GM23338 (cell line): ENCODE measurements at regions not wholly inside any gene's neighbourhood (a gene's known extent, or its start where the extent isn't known, plus 50 kb on each side); places are given as distances from the start of the nearest gene placed in this dataset.

Experiments used
- ATAC-seq: fragments of 200-7000 bp; cut with Tn5 transposase; 3 replicates; pipeline ENCODE4 v1.9.1; 2020
- DNase-seq: peaks from one replicate; pipeline ENCODE4 v3.0.0-alpha.2; 2015; ENCODE audit warnings: low spot score
- H2AFZ ChIP-seq: fragments of 200-600 bp; sonication (generic); 2 replicates; pipeline ENCODE4 v1.8.0; 2016; ENCODE audit warnings: antibody characterized with exemption, mild to moderate bottlenecking, moderate library complexity
- H3F3A ChIP-seq: fragments of 200-600 bp; sonication (generic); replicated peaks from 2 replicates; pipeline ENCODE4 v1.8.0; 2017; ENCODE audit warnings: antibody characterized with exemption, mixed run types, low read depth
- H3K27ac ChIP-seq: fragments of 200-600 bp; sonication (generic); 2 replicates; pipeline ENCODE4 v1.6.1; 2016; ENCODE audit warnings: low read depth
- H3K27me3 ChIP-seq: fragments of 200-600 bp; sonication (generic); 2 replicates; pipeline ENCODE4 v1.8.0; 2016; ENCODE audit warnings: mild to moderate bottlenecking, mixed run types, moderate library complexity; ENCODE audit not compliant: insufficient read depth
- H3K36me3 ChIP-seq: fragments of 200-600 bp; sonication (generic); 2 replicates; pipeline ENCODE4 v1.8.0; 2016; ENCODE audit warnings: mild to moderate bottlenecking; ENCODE audit not compliant: insufficient read depth
- H3K4me1 ChIP-seq: fragments of 200-600 bp; sonication (generic); 2 replicates; pipeline ENCODE4 v1.8.0; 2016; ENCODE audit warnings: mild to moderate bottlenecking, moderate library complexity; ENCODE audit not compliant: insufficient read depth
- H3K4me2 ChIP-seq: fragments of 200-600 bp; sonication (generic); 2 replicates; pipeline ENCODE4 v1.7.1; 2017; ENCODE audit warnings: mixed run types
- H3K4me3 ChIP-seq: fragments of 200-600 bp; sonication (generic); 2 replicates; pipeline ENCODE4 v1.6.1; 2016; ENCODE audit warnings: mixed run types
- H3K79me2 ChIP-seq: fragments of 200-600 bp; sonication (generic); replicated peaks from 2 replicates; pipeline ENCODE4 v1.8.0; 2017; ENCODE audit warnings: mild to moderate bottlenecking; ENCODE audit not compliant: insufficient read depth
- H3K9me2 ChIP-seq: fragments of 200-600 bp; sonication (generic); 2 replicates; pipeline ENCODE4 v1.8.0; 2017; ENCODE audit not compliant: insufficient read depth
- H4K20me1 ChIP-seq: fragments of 200-600 bp; sonication (generic); replicated peaks from 2 replicates; pipeline ENCODE4 v1.8.0; 2017; ENCODE audit warnings: mild to moderate bottlenecking; ENCODE audit not compliant: insufficient read depth
- H3K27ac Mint-ChIP-seq: 2 replicates; pipeline ENCODE4 v1.8.0; 2020; ENCODE audit warnings: inconsistent platforms, mild to moderate bottlenecking, moderate library complexity, mixed read lengths
- H3K27me3 Mint-ChIP-seq: 3 replicates; pipeline ENCODE4 v1.8.0; 2022; ENCODE audit warnings: low read depth, mild to moderate bottlenecking, moderate library complexity, mixed read lengths, inconsistent platforms; ENCODE audit not compliant: insufficient read depth, poor library complexity
- H3K36me3 Mint-ChIP-seq: 3 replicates; pipeline ENCODE4 v1.8.0; 2021; ENCODE audit warnings: low read depth, mild to moderate bottlenecking, inconsistent platforms, moderate library complexity, mixed read lengths
- H3K4me1 Mint-ChIP-seq: 3 replicates; pipeline ENCODE4 v1.8.0; 2020; ENCODE audit warnings: mild to moderate bottlenecking, inconsistent platforms, mixed read lengths
- H3K4me3 Mint-ChIP-seq: 3 replicates; pipeline ENCODE4 v1.8.0; 2021; ENCODE audit warnings: moderate library complexity, mild to moderate bottlenecking, inconsistent platforms, mixed read lengths
- H3K9me3 Mint-ChIP-seq: 3 replicates; pipeline ENCODE4 v1.8.0; 2020; ENCODE audit warnings: moderate library complexity, mild to moderate bottlenecking, inconsistent platforms, mixed read lengths
- EZH2 ChIP-seq: fragments of 200-600 bp; sonication (generic); IDR thresholded peaks from one replicate; pipeline ENCODE4 v1.8.0; 2017; ENCODE audit warnings: antibody characterized with exemption, mild to moderate bottlenecking, low read depth; ENCODE audit not compliant: unreplicated experiment
- POLR2AphosphoS5 ChIP-seq: IDR thresholded peaks from 2 replicates; pipeline ENCODE4 v1.6.1; 2016; ENCODE audit warnings: antibody characterized with exemption, low read depth
- ZNF331 ChIP-seq: fragments of 250-450 bp; sonication (Bioruptor Pico); IDR thresholded peaks from 2 replicates; pipeline ENCODE4 v1.5.0; 2020; ENCODE audit warnings: low read depth, mild to moderate bottlenecking, moderate library complexity
- TF ChIP-seq, protein P1 (sequence below): IDR thresholded peaks from one replicate; pipeline ENCODE4 v1.6.1; 2018; ENCODE audit warnings: antibody characterized with exemption; ENCODE audit not compliant: unreplicated experiment

DNA sequence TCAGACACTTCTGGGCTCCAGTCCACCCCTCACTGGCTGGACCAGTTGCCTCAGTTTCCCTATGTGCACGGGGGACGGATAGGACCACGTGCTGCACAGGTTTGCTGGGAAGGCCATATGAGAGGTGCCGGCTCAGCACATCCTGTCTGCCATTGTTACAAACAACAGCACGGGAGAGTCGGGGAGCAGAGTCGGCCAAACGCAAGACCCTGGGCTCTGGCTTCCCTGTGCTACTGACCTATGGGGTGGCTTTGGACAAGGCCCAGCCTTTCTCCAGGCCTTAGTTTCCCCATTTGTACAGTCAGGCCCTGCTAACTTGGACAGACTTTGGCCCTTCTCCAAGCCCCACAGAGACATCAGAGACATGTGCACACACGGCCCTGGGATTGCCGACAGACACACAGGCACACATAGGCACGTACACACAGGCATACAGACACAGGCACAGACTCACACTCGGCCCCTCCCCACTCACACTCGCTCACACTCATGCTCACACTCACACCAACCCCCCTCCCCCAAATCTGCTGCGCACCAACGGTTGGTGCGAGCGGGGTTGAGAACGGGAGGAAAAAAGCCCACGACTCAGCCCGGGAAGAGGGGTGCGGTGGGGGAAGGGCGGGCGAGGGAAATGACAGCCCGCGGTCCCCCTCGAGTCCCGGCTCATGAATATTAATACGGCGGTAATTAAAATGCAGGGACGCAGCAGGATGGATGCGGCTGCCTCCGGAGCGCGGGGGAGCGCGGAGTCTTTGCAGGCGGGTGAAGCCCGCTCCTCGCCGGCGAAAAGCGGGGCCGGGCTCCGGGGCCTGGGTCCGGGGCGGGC, 133.0 kb downstream of the C9orf50 start:
- no peaks in the 10 kb centered on the region; the same call in 2 of the 3 replicates for H3K9me3 Mint-ChIP-seq
- H3K36me3 Mint-ChIP-seq, result no peaks in the 10 kb centered on the region; the same call in 2 of the 3 replicates
- peak; percentile 11 for ATAC-seq
- peak; percentile 57 for DNase-seq
- Histone ChIP-seq H3K27ac (no peak overlapping the region), H3K27me3 (peaks cover 84% of the 10 kb centered on the region), H3K79me2 (no peaks in the 10 kb centered on the region), H3K9me2 (no peaks in the 10 kb centered on the region), H3K36me3 (no peaks in the 10 kb centered on the region), H3K4me2 (peak overlapping the region; percentile 89), H3K4me3 (peak overlapping the region; percentile 61), H4K20me1 (no peaks in the 10 kb centered on the region; the same call in 1 of the 2 replicates), H3F3A (0 out of 2 replicates have a peak, but pooled peaks cover 12% of the 10 kb centered on the region), H2AFZ (peak overlapping the region; percentile 76), H3K4me1 (peaks cover 21% of the 10 kb centered on the region)
- TF ChIP-seq EZH2 (peak; percentile 56), POLR2AphosphoS5 (0 out of 2 replicates have a peak, but pooled peaks have one; percentile 11)
- TF ChIP-seq, protein P1, sequence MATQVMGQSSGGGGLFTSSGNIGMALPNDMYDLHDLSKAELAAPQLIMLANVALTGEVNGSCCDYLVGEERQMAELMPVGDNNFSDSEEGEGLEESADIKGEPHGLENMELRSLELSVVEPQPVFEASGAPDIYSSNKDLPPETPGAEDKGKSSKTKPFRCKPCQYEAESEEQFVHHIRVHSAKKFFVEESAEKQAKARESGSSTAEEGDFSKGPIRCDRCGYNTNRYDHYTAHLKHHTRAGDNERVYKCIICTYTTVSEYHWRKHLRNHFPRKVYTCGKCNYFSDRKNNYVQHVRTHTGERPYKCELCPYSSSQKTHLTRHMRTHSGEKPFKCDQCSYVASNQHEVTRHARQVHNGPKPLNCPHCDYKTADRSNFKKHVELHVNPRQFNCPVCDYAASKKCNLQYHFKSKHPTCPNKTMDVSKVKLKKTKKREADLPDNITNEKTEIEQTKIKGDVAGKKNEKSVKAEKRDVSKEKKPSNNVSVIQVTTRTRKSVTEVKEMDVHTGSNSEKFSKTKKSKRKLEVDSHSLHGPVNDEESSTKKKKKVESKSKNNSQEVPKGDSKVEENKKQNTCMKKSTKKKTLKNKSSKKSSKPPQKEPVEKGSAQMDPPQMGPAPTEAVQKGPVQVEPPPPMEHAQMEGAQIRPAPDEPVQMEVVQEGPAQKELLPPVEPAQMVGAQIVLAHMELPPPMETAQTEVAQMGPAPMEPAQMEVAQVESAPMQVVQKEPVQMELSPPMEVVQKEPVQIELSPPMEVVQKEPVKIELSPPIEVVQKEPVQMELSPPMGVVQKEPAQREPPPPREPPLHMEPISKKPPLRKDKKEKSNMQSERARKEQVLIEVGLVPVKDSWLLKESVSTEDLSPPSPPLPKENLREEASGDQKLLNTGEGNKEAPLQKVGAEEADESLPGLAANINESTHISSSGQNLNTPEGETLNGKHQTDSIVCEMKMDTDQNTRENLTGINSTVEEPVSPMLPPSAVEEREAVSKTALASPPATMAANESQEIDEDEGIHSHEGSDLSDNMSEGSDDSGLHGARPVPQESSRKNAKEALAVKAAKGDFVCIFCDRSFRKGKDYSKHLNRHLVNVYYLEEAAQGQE, result no peak
- peaks cover 74% of the 10 kb centered on the region for H3K27me3 Mint-ChIP-seq
- peaks cover 45% of the 10 kb centered on the region for H3K4me1 Mint-ChIP-seq
- peak overlapping the region; percentile 67 for H3K4me3 Mint-ChIP-seq
- H3K27ac Mint-ChIP-seq, result no peak overlapping the region

DNA sequence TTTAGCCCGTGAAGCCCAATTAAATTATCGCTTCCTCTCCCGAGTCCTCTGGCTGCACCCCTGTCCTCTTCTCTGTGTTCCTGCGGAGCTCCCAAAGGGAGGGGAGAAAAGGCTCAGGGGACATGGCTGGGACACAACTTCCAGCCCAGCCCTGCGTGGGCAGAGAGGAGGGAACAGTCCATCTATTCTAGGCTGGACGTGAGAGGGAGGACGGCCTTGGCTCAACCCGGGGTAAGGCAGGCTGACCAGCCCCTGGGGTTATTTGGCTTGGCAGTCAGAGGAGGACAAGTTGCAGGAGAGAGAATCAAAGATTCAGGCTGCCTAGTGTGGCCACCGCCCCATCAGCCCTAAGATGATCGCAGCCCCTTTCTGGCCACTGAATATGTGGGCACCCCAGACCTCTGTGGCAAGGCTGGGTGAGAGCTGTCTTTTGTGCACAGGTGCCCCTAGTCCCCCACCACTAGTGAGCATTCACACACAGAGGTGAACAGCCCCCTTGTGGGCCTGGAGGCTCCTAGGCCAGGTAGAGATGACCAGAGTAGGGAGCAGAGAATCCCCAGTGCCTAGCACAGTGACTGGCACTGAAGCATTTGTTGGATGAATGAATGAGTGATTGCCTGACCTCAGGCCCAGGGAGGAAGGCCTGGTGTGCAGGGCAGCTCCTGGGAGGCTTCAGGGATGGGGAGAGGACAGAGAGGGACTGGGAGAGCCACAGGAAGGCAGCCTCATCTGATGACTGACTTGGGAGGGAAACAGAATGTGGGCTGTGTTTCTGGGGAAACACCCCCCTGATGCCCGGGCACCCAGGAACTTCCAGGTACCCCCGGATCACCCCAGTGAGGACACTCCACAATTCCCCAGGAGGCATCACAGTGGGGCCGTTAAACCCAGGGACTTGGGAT, 133.9 kb downstream of the C9orf50 start:
- H3K36me3 Mint-ChIP-seq, result no peaks in the 10 kb centered on the region; the same call in 2 of the 3 replicates
- Histone ChIP-seq H3K27ac (no peak overlapping the region), H4K20me1 (no peaks in the 10 kb centered on the region; the same call in 1 of the 2 replicates), H3K4me1 (peaks cover 21% of the 10 kb centered on the region), H3F3A (0 out of 2 replicates have a peak, but pooled peaks cover 12% of the 10 kb centered on the region), H3K4me2 (no peak overlapping the region), H2AFZ (no peak overlapping the region), H3K9me2 (no peaks in the 10 kb centered on the region), H3K79me2 (no peaks in the 10 kb centered on the region), H3K4me3 (no peak overlapping the region; the same call in 1 of the 2 replicates), H3K36me3 (no peaks in the 10 kb centered on the region), H3K27me3 (peaks cover 92% of the 10 kb centered on the region)
- TF ChIP-seq ZNF331 (CRISPR knock-in tag), result no peak
- TF ChIP-seq, protein P1, result no peak
- TF ChIP-seq EZH2, result peak; percentile 45
- peak overlapping the region; percentile 46; the same call in 2 of the 3 replicates for H3K4me3 Mint-ChIP-seq
- no peak for ATAC-seq
- H3K9me3 Mint-ChIP-seq, result no peaks in the 10 kb centered on the region; the same call in 2 of the 3 replicates
- peaks cover 45% of the 10 kb centered on the region for H3K4me1 Mint-ChIP-seq
- DNase-seq, result no peak
- no peak overlapping the region for H3K27ac Mint-ChIP-seq
- peaks cover 76% of the 10 kb centered on the region for H3K27me3 Mint-ChIP-seq
